ENCODE measurements at regions not wholly inside any gene's neighbourhood (a gene's known extent, or its start where the extent isn't known, plus 50 kb on each side); places are given as distances from the start of the nearest gene placed in this dataset.
"Not testable (repeated sequence)": the region's sequence is repeated elsewhere in the genome, so short reads cannot be mapped to it uniquely, and the experiment has no call there.

- H3K27ac Mint-ChIP-seq, result no peak overlapping the region
- no peak overlapping the region for H3K4me3 Mint-ChIP-seq
- no peaks in the 10 kb centered on the region; the same call in 1 of the 2 replicates for H3K27me3 Mint-ChIP-seq (ENCODE audit: insufficient read depth)
- no peaks in the 10 kb centered on the region; the same call in 1 of the 2 replicates for H3K4me1 Mint-ChIP-seq (ENCODE audit: low read depth)
- no peak for DNase-seq
- H3K36me3 Mint-ChIP-seq (ENCODE audit: low read depth), result peaks cover 14% of the 10 kb centered on the region
- H3K9me3 Mint-ChIP-seq, result peaks cover 24% of the 10 kb centered on the region
- TF ChIP-seq CTCF (IDR thresholded peaks at IDR 0.05), result no peak
These were observed 63.6 kb upstream of the HGF start for GRCh38 chr7:81833401-81833800.

DNA sequence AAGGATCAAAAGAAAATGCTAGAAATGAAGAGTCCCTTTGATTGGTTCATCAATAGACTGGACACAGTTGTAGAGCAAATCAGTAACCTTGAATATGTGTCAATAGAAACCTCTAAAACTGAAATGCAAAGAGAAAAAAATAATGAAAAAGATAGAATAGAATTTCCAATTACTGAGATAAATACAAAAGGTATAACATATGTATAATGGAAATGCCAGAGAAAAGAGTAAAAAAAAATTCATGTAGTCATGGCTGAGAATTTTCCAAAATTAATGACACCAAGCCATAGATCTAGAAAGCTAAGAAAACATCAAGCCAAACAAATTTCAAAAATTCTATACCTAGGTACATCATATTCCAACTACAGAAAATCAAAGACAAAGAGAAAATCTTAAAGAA, 62.0 kb upstream of the HGF start:
- no peaks in the 10 kb centered on the region; the same call in 1 of the 2 replicates for H3K4me1 Mint-ChIP-seq (ENCODE audit: low read depth)

GRCh38 chr7:81829511-81829910, 59.7 kb upstream of the HGF start:
- H3K4me3 Mint-ChIP-seq; H3K27me3 Mint-ChIP-seq (ENCODE audit: insufficient read depth); DNase-seq; H3K27ac Mint-ChIP-seq; H3K4me1 Mint-ChIP-seq (ENCODE audit: low read depth): not testable (repeated sequence)
- Mint-ChIP-seq H3K9me3 (peaks cover 24% of the 10 kb centered on the region), H3K36me3 (ENCODE audit: low read depth) (peaks cover 15% of the 10 kb centered on the region)

More for the DNA sequence above, 62.0 kb upstream of the HGF start:
- Mint-ChIP-seq H3K9me3 (peaks cover 24% of the 10 kb centered on the region), H3K27me3 (ENCODE audit: insufficient read depth) (no peaks in the 10 kb centered on the region; the same call in 1 of the 2 replicates), H3K36me3 (ENCODE audit: low read depth) (peaks cover 15% of the 10 kb centered on the region), H3K27ac (no peak overlapping the region), H3K4me3 (no peak overlapping the region)
- DNase-seq, result no peak
- TF ChIP-seq CTCF (IDR thresholded peaks at IDR 0.05), result no peak

- no peaks in the 10 kb centered on the region for H3K36me3 Mint-ChIP-seq (ENCODE audit: low read depth)
These were observed 53.0 kb upstream of the HGF start for GRCh38 chr7:81822811-81823210.

GRCh38 chr7:81819861-81820260, 50.0 kb upstream of the HGF start:
- no peak for TF ChIP-seq CTCF (IDR thresholded peaks at IDR 0.05)
- no peaks in the 10 kb centered on the region for H3K4me1 Mint-ChIP-seq (ENCODE audit: low read depth)
- H3K9me3 Mint-ChIP-seq, result no peaks in the 10 kb centered on the region
- H3K27me3 Mint-ChIP-seq (ENCODE audit: insufficient read depth), result no peaks in the 10 kb centered on the region
- no peaks in the 10 kb centered on the region for H3K36me3 Mint-ChIP-seq (ENCODE audit: low read depth)
- H3K27ac Mint-ChIP-seq, result no peak overlapping the region
- DNase-seq, result no peak
- H3K4me3 Mint-ChIP-seq, result no peak overlapping the region

More at GRCh38 chr7:81822811-81823210, 53.0 kb upstream of the HGF start:
- no peak overlapping the region for H3K4me3 Mint-ChIP-seq
- no peaks in the 10 kb centered on the region for H3K9me3 Mint-ChIP-seq
- no peak for DNase-seq
- no peaks in the 10 kb centered on the region for H3K27me3 Mint-ChIP-seq (ENCODE audit: insufficient read depth)
- no peaks in the 10 kb centered on the region for H3K4me1 Mint-ChIP-seq (ENCODE audit: low read depth)
- no peak overlapping the region for H3K27ac Mint-ChIP-seq
- TF ChIP-seq CTCF (IDR thresholded peaks at IDR 0.05), result no peak
